Prostate gland (tissue), 2 donors: ENCODE measurements at regions not wholly inside any gene's neighbourhood (a gene's known extent, or its start where the extent isn't known, plus 50 kb on each side); places are given as distances from the start of the nearest gene placed in this dataset.

Experiments
- POLR2A ChIP-seq: fragments of 450-650 bp; IDR thresholded peaks from one replicate; pipeline ENCODE4 v1.6.1; 2016; ENCODE audit warnings: antibody characterized with exemption, mild to moderate bottlenecking
- POLR2AphosphoS5 ChIP-seq: sonication (generic); formaldehyde crosslinking; IDR thresholded peaks from one replicate; pipeline ENCODE4 v1.6.1; 2017; ENCODE audit warnings: antibody characterized with exemption
- TF ChIP-seq, protein P1 (sequence below), 4 experiments: fragments of 200-600 bp in 2 of 4; fragments of 450-650 bp in 2 of 4; sonication (generic) in 2 of 4; IDR thresholded peaks; 1 replicate in 3 of 4; 2 replicates in 1 of 4; pipeline ENCODE4 v1.5.1; 2016 to 2019; ENCODE audit warnings: antibody characterized with exemption in 4 of 4, mild to moderate bottlenecking in 2 of 4, moderate library complexity in 2 of 4

GRCh38 chr15:93519599-93519998, 430.6 kb upstream of the RGMA start:
- TF ChIP-seq, protein P1, sequence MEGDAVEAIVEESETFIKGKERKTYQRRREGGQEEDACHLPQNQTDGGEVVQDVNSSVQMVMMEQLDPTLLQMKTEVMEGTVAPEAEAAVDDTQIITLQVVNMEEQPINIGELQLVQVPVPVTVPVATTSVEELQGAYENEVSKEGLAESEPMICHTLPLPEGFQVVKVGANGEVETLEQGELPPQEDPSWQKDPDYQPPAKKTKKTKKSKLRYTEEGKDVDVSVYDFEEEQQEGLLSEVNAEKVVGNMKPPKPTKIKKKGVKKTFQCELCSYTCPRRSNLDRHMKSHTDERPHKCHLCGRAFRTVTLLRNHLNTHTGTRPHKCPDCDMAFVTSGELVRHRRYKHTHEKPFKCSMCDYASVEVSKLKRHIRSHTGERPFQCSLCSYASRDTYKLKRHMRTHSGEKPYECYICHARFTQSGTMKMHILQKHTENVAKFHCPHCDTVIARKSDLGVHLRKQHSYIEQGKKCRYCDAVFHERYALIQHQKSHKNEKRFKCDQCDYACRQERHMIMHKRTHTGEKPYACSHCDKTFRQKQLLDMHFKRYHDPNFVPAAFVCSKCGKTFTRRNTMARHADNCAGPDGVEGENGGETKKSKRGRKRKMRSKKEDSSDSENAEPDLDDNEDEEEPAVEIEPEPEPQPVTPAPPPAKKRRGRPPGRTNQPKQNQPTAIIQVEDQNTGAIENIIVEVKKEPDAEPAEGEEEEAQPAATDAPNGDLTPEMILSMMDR (IDR thresholded peaks at IDR 0.05): no peak
- no peak for TF ChIP-seq POLR2A
- TF ChIP-seq POLR2AphosphoS5: no peak
